ACHN (cell line): ENCODE measurements at regions not wholly inside any gene's neighbourhood (a gene's known extent, or its start where the extent isn't known, plus 50 kb on each side); places are given as distances from the start of the nearest gene placed in this dataset.

ENCODE experiments used
- DNase-seq: peaks from one replicate; pipeline ENCODE4 v3.0.0-alpha.2; 2015
- in situ Hi-C: cut with HindIII; loops from 2 replicates; pipeline ENCODE4 v1.10.0; 2017; ENCODE audit warnings: low sequenced_read_pairs, low pct_ligation_motif_present, low pct_unique_long_range_greater_than_20kb

DNA sequence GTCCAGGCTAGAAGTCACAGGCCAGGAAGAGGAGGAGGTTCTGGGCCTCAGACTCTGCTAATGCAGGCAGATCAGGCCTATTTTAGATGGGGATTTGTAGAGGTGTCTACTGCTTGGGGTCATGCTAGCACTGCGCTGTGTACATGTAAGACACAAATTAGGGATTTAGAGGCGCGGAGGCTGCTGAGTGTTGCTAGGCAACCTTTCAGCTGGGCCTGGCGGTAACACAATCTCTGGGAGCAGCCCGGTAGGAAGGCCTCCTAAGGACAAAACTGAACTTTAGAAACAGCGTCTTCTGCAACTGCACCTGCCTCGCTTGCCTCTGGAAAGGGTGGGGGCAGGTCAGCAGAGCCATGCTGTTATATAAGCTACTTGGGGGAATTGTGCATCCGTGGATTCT lies 147.9 kb downstream of the MACROH2A1 start:
- in situ Hi-C loops, result no loop called here
- no peak for DNase-seq

DNA sequence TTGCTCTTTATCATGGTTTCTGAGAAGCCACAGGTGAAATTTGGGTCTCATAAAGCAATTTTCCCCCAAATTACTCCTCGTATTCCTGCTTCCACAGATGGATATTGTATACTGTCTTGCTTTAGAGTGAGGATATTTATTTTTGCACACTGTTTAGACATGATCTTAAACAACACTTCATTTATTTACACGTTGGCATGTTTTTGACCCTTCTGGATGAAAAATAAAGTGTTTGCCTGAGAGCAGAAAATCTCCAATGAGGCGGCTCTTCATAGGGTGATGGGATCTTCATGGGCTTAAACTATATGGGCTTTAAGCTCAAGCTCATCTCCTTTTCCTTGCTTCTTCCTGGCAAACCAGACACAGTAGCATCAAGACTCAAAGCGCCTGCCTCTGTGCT lies 148.4 kb downstream of the MACROH2A1 start:
- in situ Hi-C loops, result no loop called here
- DNase-seq, result no peak

DNA sequence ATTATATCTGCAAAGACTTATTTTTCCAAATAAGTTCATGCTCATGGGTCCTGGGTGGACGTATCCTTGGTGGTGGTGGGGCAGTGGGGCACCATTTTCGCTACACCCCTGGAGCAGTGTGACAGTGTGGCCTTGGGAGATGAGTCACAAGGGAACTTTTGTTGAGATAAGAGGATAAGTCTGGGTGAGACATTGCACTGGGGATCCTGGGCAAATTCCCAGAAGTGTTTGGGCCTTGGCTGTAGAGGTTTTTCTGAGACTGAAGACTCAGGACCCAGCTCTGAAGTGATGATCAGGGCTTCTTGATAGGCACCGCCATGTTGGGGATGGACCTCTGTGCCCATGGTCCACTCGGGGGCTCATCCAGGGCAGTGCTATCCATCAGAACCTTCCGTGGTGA lies 149.4 kb downstream of the MACROH2A1 start:
- no peak for DNase-seq
- in situ Hi-C loops, result no loop called here

DNA sequence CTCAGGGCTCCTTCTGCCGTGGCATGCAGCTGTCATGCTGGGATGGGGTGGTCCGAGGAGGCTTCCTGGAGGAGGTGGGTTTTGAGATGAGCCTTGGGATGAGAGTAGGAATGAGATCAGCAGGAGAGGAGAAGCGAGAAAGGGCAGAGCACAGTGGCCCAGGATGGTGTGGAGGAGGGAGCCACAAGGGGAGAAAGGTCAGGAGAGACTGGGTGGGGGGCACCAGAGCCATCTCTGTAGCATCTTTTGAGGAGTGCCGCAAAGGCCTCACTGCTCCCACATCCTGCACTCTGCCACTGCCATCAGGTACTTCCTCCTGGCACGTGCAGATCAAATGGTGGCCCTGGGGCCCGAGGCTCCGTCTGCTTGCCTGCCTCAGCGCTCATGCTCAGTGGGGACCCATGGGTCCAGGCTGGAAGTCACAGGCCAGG lies 150.2 kb downstream of the MACROH2A1 start:
- in situ Hi-C loops, result no loop called here

GRCh38 chr5:135246923-135247795 lies 151.9 kb downstream of the MACROH2A1 start:
- in situ Hi-C loops, result no loop called here
- peak; percentile 90 for DNase-seq

More for the DNA sequence above, 150.2 kb downstream of the MACROH2A1 start:
- DNase-seq, result no peak

DNA sequence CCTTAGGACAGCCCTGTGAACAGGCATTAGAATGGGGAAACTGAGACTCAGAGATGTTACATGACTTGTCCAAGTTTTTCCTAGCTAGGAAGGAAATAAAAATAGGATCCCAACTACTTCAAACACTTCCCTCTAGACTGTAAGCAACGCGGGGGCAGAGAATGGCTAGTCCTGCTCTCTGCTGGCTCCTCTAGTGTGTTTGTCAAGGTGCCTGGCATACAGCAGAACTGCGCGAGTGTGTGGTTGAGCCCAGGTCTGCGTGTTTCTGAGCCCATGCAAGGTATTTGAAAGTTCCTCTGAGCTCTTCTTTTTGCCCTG lies 152.5 kb downstream of the MACROH2A1 start:
- in situ Hi-C loops, result no loop called here
- DNase-seq, result no peak

- DNase-seq, result peak; percentile 30
- in situ Hi-C loops, result no loop called here
Measured at GRCh38 chr5:135245521-135246499, 153.2 kb downstream of the MACROH2A1 start.

GRCh38 chr5:135244620-135245021 lies 154.4 kb downstream of the MACROH2A1 start:
- in situ Hi-C loops, result no loop called here
- DNase-seq, result no peak

DNA sequence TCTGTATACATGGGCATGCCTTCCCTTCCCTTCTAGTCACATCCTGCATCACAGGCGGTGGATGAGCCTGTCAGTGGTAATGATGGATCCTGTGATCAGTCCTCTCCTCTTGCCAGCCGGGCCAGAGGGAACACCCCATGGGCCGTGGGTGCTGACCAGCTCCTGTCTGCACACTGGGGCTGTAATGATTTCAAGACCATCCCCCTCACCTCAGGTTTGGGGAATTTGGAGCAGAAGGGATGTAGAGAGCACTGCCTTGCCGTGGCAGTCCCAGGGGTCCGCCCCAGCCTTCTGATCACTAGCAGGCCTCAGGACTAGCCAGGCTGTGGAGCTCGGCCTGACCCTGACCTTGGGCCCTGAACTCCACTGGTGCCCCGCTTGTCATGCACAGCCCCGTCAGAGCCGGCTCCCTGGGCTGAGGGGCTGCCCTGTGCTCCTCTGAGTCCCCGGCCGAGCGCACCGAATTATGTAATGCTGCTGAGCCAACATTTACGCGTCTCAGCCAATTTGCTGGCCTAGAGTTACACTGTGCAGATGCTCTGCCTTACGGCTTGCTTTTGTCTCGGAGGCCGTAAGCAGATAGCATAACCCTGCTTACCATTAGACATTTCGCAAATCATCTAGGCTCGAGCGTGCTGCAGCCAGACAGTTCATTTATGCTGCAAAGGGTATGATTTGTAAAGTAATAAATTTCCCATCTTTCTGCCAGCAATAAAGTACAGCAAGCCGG lies 155.3 kb downstream of the MACROH2A1 start:
- in situ Hi-C loops, result no loop called here
- DNase-seq, result no peak

- in situ Hi-C loops, result no loop called here
- no peak for DNase-seq
Measured at GRCh38 chr5:135242866-135243555, 156.0 kb downstream of the MACROH2A1 start.

DNA sequence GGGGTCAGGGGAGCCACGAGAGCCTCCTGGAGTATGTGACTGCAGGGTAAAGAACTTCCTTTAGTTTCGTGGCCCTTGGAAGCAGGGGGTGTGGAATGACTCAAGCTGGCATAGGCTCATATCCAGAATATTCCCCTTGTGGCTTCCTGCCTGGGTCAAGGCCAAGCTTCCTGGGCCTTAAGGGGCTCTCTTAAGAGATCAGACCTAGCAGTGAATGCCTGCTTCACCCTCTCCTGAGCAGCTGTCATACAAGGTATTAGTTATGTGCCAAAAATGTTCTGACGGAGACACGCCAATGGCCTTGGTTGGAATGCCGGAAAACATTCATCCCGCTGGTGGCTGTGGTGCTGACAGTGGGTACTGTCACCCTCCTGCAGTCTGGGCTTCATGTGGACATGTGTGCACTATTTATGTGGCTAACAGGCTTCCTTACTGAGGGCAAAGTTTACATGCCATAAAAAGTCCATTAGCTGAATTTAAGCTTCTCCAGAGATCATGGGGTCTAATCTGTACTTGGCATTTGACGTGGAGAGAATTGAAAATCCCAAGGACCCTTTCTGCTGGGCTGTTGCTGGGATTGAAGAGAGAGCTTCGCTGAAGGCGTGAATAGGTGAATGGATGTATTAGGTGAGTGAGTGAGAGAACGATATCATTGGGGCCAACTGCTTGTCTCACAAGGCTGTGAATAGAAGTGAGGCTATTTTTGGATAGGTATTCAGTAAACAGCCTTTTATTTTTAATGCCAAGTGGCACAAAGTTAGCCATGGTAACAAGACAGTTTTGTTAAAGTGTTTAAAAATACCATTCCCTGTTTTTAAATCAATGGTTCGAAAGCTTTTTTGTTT lies 156.8 kb downstream of the MACROH2A1 start:
- in situ Hi-C loops, result no loop called here
- DNase-seq, result peak; percentile 11

DNA sequence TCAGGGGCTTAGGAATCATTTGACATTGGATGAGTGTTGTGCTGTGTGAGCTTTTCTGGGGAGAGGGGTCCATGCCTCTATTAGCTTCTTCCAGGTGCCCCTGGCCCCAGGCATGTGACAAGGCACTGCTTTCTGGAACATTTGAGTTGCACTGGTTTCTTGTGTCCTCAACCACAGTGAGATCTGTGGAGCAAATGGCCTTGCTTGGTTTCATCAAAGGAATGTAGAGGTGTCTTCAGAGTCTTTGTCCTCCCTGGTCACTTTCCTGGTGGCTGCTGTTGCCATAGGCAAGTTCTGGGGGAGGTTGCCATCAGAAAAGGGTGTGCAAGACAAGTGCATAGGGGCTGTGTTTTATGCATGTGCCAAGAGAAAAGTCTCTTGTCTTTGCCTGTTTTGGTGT lies 157.5 kb downstream of the MACROH2A1 start:
- in situ Hi-C loops, result no loop called here
- DNase-seq, result no peak

GRCh38 chr5:135240781-135241360 lies 158.2 kb downstream of the MACROH2A1 start:
- in situ Hi-C loops, result no loop called here
- DNase-seq, result no peak

GRCh38 chr5:135240283-135240633 lies 158.8 kb downstream of the MACROH2A1 start:
- no peak for DNase-seq
- in situ Hi-C loops, result no loop called here

- DNase-seq, result no peak
- in situ Hi-C loops, result no loop called here
Measured at GRCh38 chr5:135239453-135240282, 159.4 kb downstream of the MACROH2A1 start.

DNA sequence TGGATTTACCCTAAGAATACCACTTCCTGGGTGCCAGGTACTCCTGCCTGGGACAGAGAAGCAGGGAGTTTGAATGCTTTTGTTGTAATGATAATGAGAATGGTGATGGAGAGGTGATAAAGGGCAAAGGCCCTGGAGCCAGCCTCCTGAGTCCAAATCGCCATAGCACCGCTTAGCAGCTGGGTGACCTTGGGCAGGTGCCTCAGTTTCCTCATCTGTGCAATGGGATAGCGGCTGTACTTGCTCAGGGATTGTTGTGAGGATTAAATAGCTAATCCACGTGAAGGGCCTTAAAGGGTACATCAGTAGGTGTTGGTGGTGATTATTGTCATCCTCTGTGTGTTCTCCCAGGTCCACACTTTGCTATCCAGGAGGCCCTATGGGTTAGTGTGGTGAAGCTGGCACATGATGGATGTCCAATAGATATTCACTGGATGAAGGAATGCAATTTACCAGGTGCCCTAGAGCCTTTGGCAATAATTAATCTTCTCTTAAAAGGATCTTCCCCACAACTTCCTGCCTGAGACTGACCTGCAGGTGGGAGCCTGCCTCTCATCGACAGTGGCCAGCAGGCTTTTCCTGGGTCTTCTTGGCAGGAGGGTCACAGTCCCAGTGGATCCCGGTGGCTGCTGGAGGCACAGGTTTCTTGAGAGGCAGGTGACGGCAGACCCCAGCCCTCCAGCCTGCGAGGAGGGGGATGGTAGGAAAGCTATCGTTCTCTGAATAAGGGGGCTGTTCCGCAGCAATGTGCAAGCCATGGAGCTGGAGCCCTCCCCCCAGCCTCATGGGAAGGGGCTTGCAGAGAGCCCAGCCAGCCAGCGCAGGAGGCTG lies 160.2 kb downstream of the MACROH2A1 start:
- in situ Hi-C loops, result no loop called here

More for the DNA sequence above, 160.2 kb downstream of the MACROH2A1 start:
- peak; percentile 29 for DNase-seq
